BLaER1 (cell line): ENCODE measurements at regions not wholly inside any gene's neighbourhood (a gene's known extent, or its start where the extent isn't known, plus 50 kb on each side); places are given as distances from the start of the nearest gene placed in this dataset.
"Not testable (repeated sequence)": the region's sequence is repeated elsewhere in the genome, so short reads cannot be mapped to it uniquely, and the experiment has no call there.

Source experiments
- H3K27ac ChIP-seq: shearing (Covaris generic); formaldehyde crosslinking; 2 replicates; pipeline ENCODE4 v1.8.1; 2022
- H3K27me3 ChIP-seq: shearing (Covaris generic); formaldehyde crosslinking; 2 replicates; pipeline ENCODE4 v1.8.1; 2022
- H3K36me3 ChIP-seq: shearing (Covaris generic); formaldehyde crosslinking; 2 replicates; pipeline ENCODE4 v1.8.1; 2022
- H3K4me1 ChIP-seq: shearing (Covaris generic); formaldehyde crosslinking; 2 replicates; pipeline ENCODE4 v1.8.1; 2022
- H3K4me2 ChIP-seq: shearing (Covaris generic); formaldehyde crosslinking; 2 replicates; pipeline ENCODE4 v1.8.1; 2022
- H3K4me3 ChIP-seq: shearing (Covaris generic); formaldehyde crosslinking; 2 replicates; pipeline ENCODE4 v1.8.1; 2022
- H3K9ac ChIP-seq: shearing (Covaris generic); formaldehyde crosslinking; 2 replicates; pipeline ENCODE4 v1.8.1; 2022
- H3K9me3 ChIP-seq: shearing (Covaris generic); formaldehyde crosslinking; 2 replicates; pipeline ENCODE4 v1.8.1; 2022
- H4K20me1 ChIP-seq: shearing (Covaris generic); formaldehyde crosslinking; 2 replicates; pipeline ENCODE4 v1.8.1; 2022
- Cebpa-rat ChIP-seq: shearing (Covaris generic); IDR thresholded peaks from 2 replicates; pipeline ENCODE4 v1.8.1; 2022

DNA sequence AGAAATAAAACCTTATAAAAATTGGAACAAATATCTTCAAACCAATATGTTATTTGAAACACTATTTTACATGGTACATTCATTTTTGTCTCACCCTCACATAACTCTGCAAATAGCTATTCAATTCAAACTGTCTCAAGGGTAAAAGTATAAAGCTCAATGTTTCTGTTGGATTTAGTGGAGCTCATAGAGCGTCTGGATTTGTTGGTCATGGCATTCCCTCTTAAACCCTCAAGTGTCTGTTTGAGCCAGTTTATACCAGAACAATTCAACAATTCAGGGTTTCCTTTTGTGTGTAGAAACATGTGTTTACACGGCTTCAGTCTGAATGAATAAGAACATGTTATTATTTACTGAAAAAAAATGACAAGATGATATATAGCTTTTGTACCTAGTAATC lies 161.6 kb downstream of the PCDH18 start:
- TF ChIP-seq Cebpa-rat, result no peak
- Histone ChIP-seq H4K20me1 (no peaks in the 10 kb centered on the region), H3K36me3 (no peaks in the 10 kb centered on the region), H3K9me3 (no peaks in the 10 kb centered on the region), H3K9ac (no peak overlapping the region), H3K4me3 (no peak overlapping the region), H3K27ac (no peak overlapping the region), H3K4me1 (no peaks in the 10 kb centered on the region), H3K27me3 (no peaks in the 10 kb centered on the region), H3K4me2 (no peak overlapping the region)

DNA sequence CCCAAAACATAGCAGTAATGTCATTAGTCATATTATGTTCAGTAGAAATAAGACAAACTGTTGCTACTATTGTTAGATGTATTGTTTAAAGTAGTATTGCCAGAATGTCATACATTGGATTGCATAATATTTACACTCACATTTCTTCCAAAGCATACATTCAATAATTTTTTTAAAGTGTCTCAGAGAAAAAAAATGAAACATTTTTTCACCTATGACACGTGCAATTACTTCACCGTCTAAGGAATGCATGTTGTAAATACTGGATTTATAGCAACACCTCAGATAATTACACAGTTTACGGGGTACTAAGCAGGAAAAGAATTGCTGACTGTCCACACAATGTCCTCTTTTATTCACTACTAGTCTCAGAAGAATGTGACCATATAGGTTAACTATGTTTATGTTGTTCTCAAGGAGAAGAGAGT lies 162.1 kb downstream of the PCDH18 start:
- no peak overlapping the region for H3K27ac ChIP-seq
- no peak overlapping the region for H3K4me3 ChIP-seq
- no peak overlapping the region for H3K9ac ChIP-seq
- no peaks in the 10 kb centered on the region for H3K36me3 ChIP-seq
- no peaks in the 10 kb centered on the region for H3K27me3 ChIP-seq
- no peak overlapping the region for H3K4me2 ChIP-seq
- TF ChIP-seq Cebpa-rat, result no peak
- H3K4me1 ChIP-seq, result no peaks in the 10 kb centered on the region
- H3K9me3 ChIP-seq, result no peaks in the 10 kb centered on the region
- H4K20me1 ChIP-seq, result no peaks in the 10 kb centered on the region

- no peaks in the 10 kb centered on the region for H3K4me1 ChIP-seq
- no peak overlapping the region for H3K4me2 ChIP-seq
- H3K9ac ChIP-seq, result no peak overlapping the region
- no peak for TF ChIP-seq Cebpa-rat
- H3K27me3 ChIP-seq, result no peaks in the 10 kb centered on the region
- H4K20me1 ChIP-seq, result no peaks in the 10 kb centered on the region
- H3K36me3 ChIP-seq, result no peaks in the 10 kb centered on the region
- no peak overlapping the region for H3K27ac ChIP-seq
- H3K9me3 ChIP-seq, result no peaks in the 10 kb centered on the region
- H3K4me3 ChIP-seq, result no peak overlapping the region
These were observed 164.7 kb downstream of the PCDH18 start for GRCh38 chr4:137367620-137368019.

- Histone ChIP-seq H3K4me1 (no peaks in the 10 kb centered on the region), H3K27ac (no peak overlapping the region)
These were observed 168.8 kb downstream of the PCDH18 start for GRCh38 chr4:137363496-137363895.

GRCh38 chr4:137361756-137362470 lies 170.4 kb downstream of the PCDH18 start:
- H3K9me3 ChIP-seq, result no peaks in the 10 kb centered on the region
- H3K4me3 ChIP-seq, result no peak overlapping the region
- no peaks in the 10 kb centered on the region for H3K4me1 ChIP-seq
- no peak overlapping the region for H3K27ac ChIP-seq
- no peaks in the 10 kb centered on the region for H3K27me3 ChIP-seq
- TF ChIP-seq Cebpa-rat, result no peak
- H3K4me2 ChIP-seq, result no peak overlapping the region
- no peaks in the 10 kb centered on the region for H3K36me3 ChIP-seq
- H3K9ac ChIP-seq, result no peak overlapping the region
- H4K20me1 ChIP-seq, result no peaks in the 10 kb centered on the region

More at GRCh38 chr4:137363496-137363895, 168.8 kb downstream of the PCDH18 start:
- Histone ChIP-seq H3K4me3 (no peak overlapping the region), H3K9me3 (no peaks in the 10 kb centered on the region), H3K36me3 (no peaks in the 10 kb centered on the region), H3K4me2 (no peak overlapping the region), H3K9ac (no peak overlapping the region), H3K27me3 (no peaks in the 10 kb centered on the region), H4K20me1 (no peaks in the 10 kb centered on the region)
- no peak for TF ChIP-seq Cebpa-rat

GRCh38 chr4:137360761-137361160 lies 171.5 kb downstream of the PCDH18 start:
- Histone ChIP-seq H3K4me2 (no peak overlapping the region), H3K9ac (no peak overlapping the region), H3K27me3 (no peaks in the 10 kb centered on the region), H3K4me1 (no peaks in the 10 kb centered on the region), H3K4me3 (no peak overlapping the region), H3K9me3 (no peaks in the 10 kb centered on the region), H3K27ac (no peak overlapping the region), H3K36me3 (no peaks in the 10 kb centered on the region), H4K20me1 (no peaks in the 10 kb centered on the region)
- no peak for TF ChIP-seq Cebpa-rat

GRCh38 chr4:137359691-137360315 lies 172.5 kb downstream of the PCDH18 start:
- Histone ChIP-seq H3K4me1 (no peaks in the 10 kb centered on the region), H3K27me3 (no peaks in the 10 kb centered on the region), H3K36me3 (no peaks in the 10 kb centered on the region), H3K4me2 (no peak overlapping the region), H3K4me3 (no peak overlapping the region), H3K9me3 (no peaks in the 10 kb centered on the region), H3K27ac (no peak overlapping the region), H4K20me1 (no peaks in the 10 kb centered on the region), H3K9ac (no peak overlapping the region)
- no peak for TF ChIP-seq Cebpa-rat

DNA sequence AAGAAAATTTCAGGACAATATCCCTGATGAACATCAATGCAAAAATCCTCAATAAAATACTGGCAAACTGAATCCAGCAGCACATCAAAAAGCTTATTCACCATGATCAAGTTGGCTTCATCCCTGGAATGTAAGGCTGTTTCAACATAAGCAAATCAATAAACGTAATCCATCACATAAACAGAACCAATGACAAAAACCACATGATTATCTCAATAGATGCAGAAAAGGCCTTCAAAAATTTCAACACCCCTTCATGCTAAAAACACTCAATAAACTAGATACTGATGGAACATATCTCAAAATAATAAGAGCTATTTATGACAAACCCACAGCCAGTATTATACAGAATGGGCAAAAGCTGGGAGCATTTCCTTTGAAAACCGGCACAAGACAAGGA lies 177.7 kb downstream of the PCDH18 start:
- not testable (repeated sequence) for H3K36me3 ChIP-seq, H3K4me1 ChIP-seq, H3K27me3 ChIP-seq, H3K4me2 ChIP-seq, H3K4me3 ChIP-seq, H3K27ac ChIP-seq, H4K20me1 ChIP-seq, H3K9ac ChIP-seq
- H3K9me3 ChIP-seq, result peaks cover 18% of the 10 kb centered on the region

- Histone ChIP-seq H3K4me3 (no peak overlapping the region), H3K9me3 (peaks cover 11% of the 10 kb centered on the region), H3K27ac (no peak overlapping the region), H3K36me3 (no peaks in the 10 kb centered on the region), H3K27me3 (no peaks in the 10 kb centered on the region), H4K20me1 (no peaks in the 10 kb centered on the region), H3K9ac (no peak overlapping the region), H3K4me1 (no peaks in the 10 kb centered on the region), H3K4me2 (no peak overlapping the region)
- TF ChIP-seq Cebpa-rat, result no peak
These were observed 184.9 kb downstream of the PCDH18 start for GRCh38 chr4:137347371-137347770.

- H3K9ac ChIP-seq, result no peak overlapping the region
- no peaks in the 10 kb centered on the region for H3K27me3 ChIP-seq
- no peaks in the 10 kb centered on the region for H3K4me1 ChIP-seq
- H3K36me3 ChIP-seq, result no peaks in the 10 kb centered on the region
- no peak for TF ChIP-seq Cebpa-rat
- no peak overlapping the region for H3K4me3 ChIP-seq
- no peak overlapping the region for H3K4me2 ChIP-seq
- no peaks in the 10 kb centered on the region for H4K20me1 ChIP-seq
- no peaks in the 10 kb centered on the region for H3K9me3 ChIP-seq
- no peak overlapping the region for H3K27ac ChIP-seq
These were observed 186.7 kb downstream of the PCDH18 start for GRCh38 chr4:137345597-137345996.
